HG02884 (cell line): ENCODE measurements at regions not wholly inside any gene's neighbourhood (a gene's known extent, or its start where the extent isn't known, plus 50 kb on each side); places are given as distances from the start of the nearest gene placed in this dataset.
A peak's percentile ranks its signal among the peaks of the same experiment; 100 is the strongest.
"Not testable (repeated sequence)": the region's sequence is repeated elsewhere in the genome, so short reads cannot be mapped to it uniquely, and the experiment has no call there.

Experiments used
- ATAC-seq: cut with Tn5 transposase; IDR thresholded peaks from one replicate; pipeline ENCODE4 v1.9.1; 2021; ENCODE audit warnings: mild to moderate bottlenecking, moderate library complexity; ENCODE audit not compliant: unreplicated experiment

DNA sequence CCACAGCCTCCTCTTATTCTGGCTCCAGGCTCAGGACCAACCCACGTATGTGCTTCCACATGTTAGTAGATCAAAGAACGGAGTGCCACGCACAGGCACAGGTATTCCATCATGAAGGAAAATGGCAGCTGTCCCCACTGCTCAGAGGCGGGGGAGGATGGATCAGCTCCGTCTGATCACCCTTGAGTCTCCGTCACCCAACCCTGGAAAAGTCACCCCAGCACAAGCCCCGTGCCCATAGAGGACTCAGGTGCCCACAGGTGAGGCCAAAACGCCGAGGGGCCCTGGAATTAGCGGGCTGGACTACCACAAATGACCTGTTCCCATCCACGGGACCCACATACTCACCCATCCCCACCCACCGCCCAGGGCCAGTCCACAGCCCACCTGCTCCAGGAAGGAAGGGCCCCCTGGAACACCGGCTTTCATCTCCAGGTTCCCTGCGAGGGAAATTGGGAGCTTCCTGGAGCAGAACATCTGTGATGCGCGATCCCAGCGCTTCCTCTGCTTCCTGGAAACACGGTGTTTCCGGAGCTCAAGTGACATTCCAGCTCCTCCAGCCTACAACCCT is 120.5 kb upstream of the SPACA7 start:
- no peak for ATAC-seq

GRCh38 chr13:112256716-112257494 is 119.2 kb upstream of the SPACA7 start:
- ATAC-seq, result no peak

DNA sequence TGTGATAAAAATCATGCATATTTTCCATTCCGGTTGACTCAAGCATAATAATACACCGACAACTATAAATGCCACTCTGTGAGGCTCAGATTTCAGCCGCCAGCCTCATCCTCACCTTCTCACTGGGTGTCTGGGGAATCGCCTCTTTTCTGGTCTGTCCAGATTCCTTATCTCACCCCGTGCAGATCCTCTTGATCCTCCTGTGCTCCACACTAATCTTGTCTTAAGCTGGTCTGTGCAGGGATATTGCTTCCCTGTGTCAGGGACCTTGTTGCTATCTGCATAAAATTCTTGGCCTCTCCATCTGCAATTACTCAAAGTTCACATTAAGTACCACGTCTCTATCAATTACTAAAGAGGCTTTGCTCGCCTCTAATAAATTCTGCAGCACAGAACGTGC is 116.6 kb upstream of the SPACA7 start:
- ATAC-seq, result no peak

- no peak for ATAC-seq
Observed at GRCh38 chr13:112260108-112261055, 115.8 kb upstream of the SPACA7 start.

DNA sequence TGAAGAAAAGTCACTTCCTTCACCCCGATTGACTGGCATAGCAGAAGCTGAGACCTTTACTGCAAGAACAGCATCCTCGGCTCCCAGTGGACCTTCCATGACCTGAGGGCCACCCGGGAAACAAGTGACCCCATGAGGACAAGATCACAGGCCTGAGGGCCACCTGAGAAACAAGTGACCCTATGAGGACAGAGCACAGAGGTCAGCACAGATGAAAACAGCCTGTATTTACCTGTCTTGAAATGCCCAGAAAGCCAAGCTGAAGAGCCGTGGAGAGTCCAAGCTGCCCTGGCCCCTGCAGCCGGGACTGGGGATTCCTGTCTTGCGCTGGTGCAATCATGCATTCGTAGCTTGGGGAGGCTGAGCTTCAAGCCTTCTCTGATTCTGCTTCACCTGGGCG is 114.2 kb upstream of the SPACA7 start:
- no peak for ATAC-seq

- no peak for ATAC-seq
Observed at GRCh38 chr13:112263152-112263551, 113.0 kb upstream of the SPACA7 start.

GRCh38 chr13:112267660-112268059 is 108.5 kb upstream of the SPACA7 start:
- ATAC-seq, result no peak

DNA sequence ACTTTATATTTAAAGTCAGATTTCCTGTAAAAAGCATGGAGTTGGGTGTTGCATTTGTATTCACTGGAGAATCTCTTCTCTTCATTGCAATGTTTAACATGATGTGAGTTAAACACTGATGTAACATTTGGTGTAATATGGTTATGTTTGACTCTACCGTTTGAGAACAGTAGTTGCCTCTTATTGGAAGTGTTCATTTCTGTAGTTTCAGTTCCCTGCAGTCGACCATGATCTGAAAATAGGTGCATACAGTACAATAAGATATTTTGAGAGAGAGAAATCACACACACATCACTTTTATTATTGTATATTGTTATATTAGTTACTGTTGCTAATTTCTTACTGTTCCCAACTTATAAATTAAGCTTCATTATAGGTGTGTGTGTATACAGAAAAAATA is 105.2 kb upstream of the SPACA7 start:
- ATAC-seq, result peak; percentile 57

DNA sequence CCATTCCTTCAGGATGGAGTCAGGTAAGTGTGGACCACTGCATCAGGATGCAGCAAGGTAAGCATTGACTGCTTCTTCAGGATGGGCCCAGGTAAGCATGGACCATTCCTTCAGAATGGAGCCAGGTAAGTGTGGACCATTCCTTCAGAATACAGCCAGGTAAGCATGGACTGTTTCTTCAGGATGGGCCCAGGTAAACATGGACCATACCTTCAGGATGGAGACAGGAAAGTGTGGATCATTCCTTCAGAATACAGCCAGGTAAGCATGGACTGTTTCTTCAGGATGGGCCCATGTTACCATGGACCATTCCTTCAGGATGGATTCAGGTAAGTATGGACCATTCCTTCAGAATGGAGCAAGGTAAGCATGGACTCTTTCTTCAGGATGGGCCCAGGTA is 89.4 kb upstream of the SPACA7 start:
- ATAC-seq, result not testable (repeated sequence)

DNA sequence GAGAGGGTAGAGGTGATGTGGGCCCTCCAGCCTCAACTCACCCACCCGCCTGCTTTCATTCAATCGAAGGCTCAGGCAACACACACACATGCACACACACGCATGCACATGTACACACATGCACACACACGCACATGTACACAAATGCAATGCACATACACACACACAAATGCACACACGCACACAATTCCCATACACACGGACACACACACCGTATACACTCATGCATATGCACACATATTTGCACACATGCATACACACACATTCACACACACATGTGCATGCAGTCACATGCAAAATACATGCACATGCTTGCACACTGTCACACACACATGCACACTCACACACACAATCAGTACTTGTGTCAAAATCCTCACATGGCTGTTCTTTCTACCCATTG is 55.9 kb upstream of the SPACA7 start:
- ATAC-seq, result no peak

DNA sequence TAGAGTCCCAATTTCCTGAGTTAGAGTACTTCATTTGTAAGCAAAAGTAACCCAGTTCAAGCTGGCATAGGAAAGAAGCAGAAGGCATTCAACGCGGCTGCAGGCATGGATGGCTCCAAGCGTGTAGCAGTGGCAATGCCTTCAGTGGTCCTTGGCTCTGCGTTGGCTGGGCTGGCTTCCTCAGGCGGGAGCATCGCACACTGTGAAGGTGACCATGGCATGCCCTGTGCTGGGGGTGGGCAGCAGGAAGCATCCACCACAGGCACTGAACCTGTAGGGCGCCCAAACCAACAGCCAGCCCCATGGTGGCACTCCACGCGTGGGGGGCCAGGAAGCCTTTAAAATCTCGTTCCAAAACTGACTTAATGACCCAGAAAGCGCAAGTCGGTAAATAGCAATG is 53.6 kb upstream of the SPACA7 start:
- no peak for ATAC-seq

GRCh38 chr13:112324116-112324515 is 52.0 kb upstream of the SPACA7 start:
- no peak for ATAC-seq

DNA sequence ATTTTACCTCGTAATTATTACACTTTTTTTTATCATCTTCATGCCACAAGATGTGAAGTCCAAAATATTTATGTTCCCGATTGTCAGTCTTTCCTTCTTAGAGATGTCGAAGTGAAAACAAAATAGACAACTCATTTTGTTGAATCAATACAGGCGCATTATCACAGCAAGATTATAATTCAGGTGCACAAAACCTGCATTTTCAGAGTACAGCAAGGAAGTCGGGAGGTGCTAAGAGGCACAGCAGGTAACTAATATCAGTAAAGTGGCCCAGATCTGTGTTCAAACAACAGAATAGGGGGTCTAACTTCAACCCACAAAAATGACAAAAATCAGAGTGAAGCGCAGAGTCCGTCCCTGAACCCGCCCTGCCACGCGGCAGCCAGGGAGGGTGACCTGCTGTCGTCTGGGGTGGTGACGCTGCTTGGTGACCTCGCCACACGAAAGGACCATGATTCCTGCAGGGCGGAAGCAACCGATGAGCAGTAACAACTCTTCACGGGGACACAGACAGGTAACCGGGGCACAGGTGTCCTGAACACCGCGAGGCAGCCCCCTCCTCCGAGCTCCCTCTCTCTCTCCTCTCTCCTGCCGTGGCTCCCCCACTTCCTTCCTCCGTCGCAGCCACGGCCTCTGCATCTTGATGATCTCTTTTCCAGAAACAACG is 50.9 kb upstream of the SPACA7 start:
- no peak for ATAC-seq

GRCh38 chr13:112325920-112326645 is 50.1 kb upstream of the SPACA7 start:
- no peak for ATAC-seq
